ENCODE measurements at regions not wholly inside any gene's neighbourhood (a gene's known extent, or its start where the extent isn't known, plus 50 kb on each side); places are given as distances from the start of the nearest gene placed in this dataset.

DNA sequence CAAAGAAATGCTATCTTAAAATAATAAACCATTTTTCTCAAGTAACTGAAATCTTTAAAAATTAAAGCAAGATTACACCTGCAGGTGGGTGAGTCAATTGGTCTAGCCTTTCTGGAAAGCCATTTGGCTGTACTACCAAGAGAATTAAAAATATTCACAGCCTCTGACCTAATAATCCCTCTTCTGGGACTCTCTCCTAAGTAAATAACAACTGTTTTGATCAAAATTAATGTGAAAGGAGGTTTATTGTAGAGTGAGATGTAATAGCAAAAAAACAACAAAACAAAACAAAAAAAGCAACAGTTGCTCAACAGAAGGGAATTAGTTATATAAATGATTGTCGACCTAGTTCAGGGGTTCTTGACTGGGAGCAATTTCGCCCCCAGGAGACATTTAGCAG lies 89.0 kb downstream of the GEMIN8 start:
- ChIA-PET CTCF (no interaction called here), POLR2A (ENCODE audit: unreplicated experiment) (no interaction called here)
- Histone ChIP-seq H3K27ac (no peak overlapping the region), H3K36me3 (ENCODE audit: low read depth) (no peaks in the 10 kb centered on the region), H3K4me2 (no peak overlapping the region), H3K9me3 (ENCODE audit: insufficient read depth, low read depth) (no peaks in the 10 kb centered on the region), H2AFZ (no peak overlapping the region), H3K9me2 (ENCODE audit: insufficient read depth) (no peaks in the 10 kb centered on the region), H3K4me3 (no peak overlapping the region), H4K20me1 (ENCODE audit: insufficient read depth) (no peaks in the 10 kb centered on the region), H3K4me1 (replicated peaks; ENCODE audit: insufficient read depth) (no peaks in the 10 kb centered on the region), H3F3A (ENCODE audit: insufficient read depth, low read depth) (no peaks in the 10 kb centered on the region), H3K27me3 (ENCODE audit: insufficient read depth, low read depth) (no peaks in the 10 kb centered on the region), H3K79me2 (ENCODE audit: low read depth) (no peaks in the 10 kb centered on the region)
- intact Hi-C loops (cut with micrococcal nuclease; ENCODE audit: unreplicated experiment), result no loop called here
- no TSS peak for BruUV-seq (replicated peaks)
- DNase-seq, result no peak
- TF ChIP-seq EZH2 (IDR thresholded peaks at IDR 0.05; ENCODE audit: low read depth), result no peak
- no peak for TF ChIP-seq CTCF (conservative IDR thresholded peaks at IDR 0.05)

- intact Hi-C loops (cut with micrococcal nuclease; ENCODE audit: unreplicated experiment), result no loop called here
- no TSS peak for BruUV-seq (replicated peaks)
- DNase-seq, result no peak
- no peaks in the 10 kb centered on the region for H3K27me3 ChIP-seq (ENCODE audit: insufficient read depth, low read depth)
- H3K4me1 ChIP-seq (replicated peaks; ENCODE audit: insufficient read depth), result no peaks in the 10 kb centered on the region
- TF ChIP-seq CTCF (conservative IDR thresholded peaks at IDR 0.05) (no peak), EZH2 (IDR thresholded peaks at IDR 0.05; ENCODE audit: low read depth) (no peak)
- H3K9me3 ChIP-seq (ENCODE audit: insufficient read depth, low read depth), result no peaks in the 10 kb centered on the region
- no peaks in the 10 kb centered on the region for H3K79me2 ChIP-seq (ENCODE audit: low read depth)
- no peaks in the 10 kb centered on the region for H3F3A ChIP-seq (ENCODE audit: insufficient read depth, low read depth)
- ChIA-PET CTCF (no interaction called here), POLR2A (ENCODE audit: unreplicated experiment) (no interaction called here)
- H3K36me3 ChIP-seq (ENCODE audit: low read depth), result no peaks in the 10 kb centered on the region
- H3K4me3 ChIP-seq, result no peak overlapping the region
- H3K27ac ChIP-seq, result no peak overlapping the region
- H3K4me2 ChIP-seq, result no peak overlapping the region
- H2AFZ ChIP-seq, result no peak overlapping the region
- no peaks in the 10 kb centered on the region for H4K20me1 ChIP-seq (ENCODE audit: insufficient read depth)
- H3K9me2 ChIP-seq (ENCODE audit: insufficient read depth), result no peaks in the 10 kb centered on the region
These were observed 89.7 kb downstream of the GEMIN8 start for GRCh38 chrX:13939741-13940597.

GRCh38 chrX:13938829-13939530 lies 90.7 kb downstream of the GEMIN8 start:
- no peak for TF ChIP-seq EZH2 (IDR thresholded peaks at IDR 0.05; ENCODE audit: low read depth)
- TF ChIP-seq CTCF (conservative IDR thresholded peaks at IDR 0.05), result no peak
- Histone ChIP-seq H3K27me3 (ENCODE audit: insufficient read depth, low read depth) (no peaks in the 10 kb centered on the region), H3K4me1 (replicated peaks; ENCODE audit: insufficient read depth) (no peaks in the 10 kb centered on the region), H4K20me1 (ENCODE audit: insufficient read depth) (no peaks in the 10 kb centered on the region), H3F3A (ENCODE audit: insufficient read depth, low read depth) (no peaks in the 10 kb centered on the region), H3K27ac (no peak overlapping the region), H3K4me3 (no peak overlapping the region), H3K9me2 (ENCODE audit: insufficient read depth) (no peaks in the 10 kb centered on the region), H3K36me3 (ENCODE audit: low read depth) (no peaks in the 10 kb centered on the region), H3K9me3 (ENCODE audit: insufficient read depth, low read depth) (no peaks in the 10 kb centered on the region), H3K4me2 (no peak overlapping the region), H3K79me2 (ENCODE audit: low read depth) (no peaks in the 10 kb centered on the region), H2AFZ (no peak overlapping the region)
- ChIA-PET CTCF (no interaction called here), POLR2A (ENCODE audit: unreplicated experiment) (no interaction called here)
- BruUV-seq (replicated peaks), result no TSS peak
- DNase-seq, result no peak
- intact Hi-C loops (cut with micrococcal nuclease; ENCODE audit: unreplicated experiment), result no loop called here

All from PC-9 (cell line).